Ovary (tissue), 3 donors: ENCODE measurements at regions not wholly inside any gene's neighbourhood (a gene's known extent, or its start where the extent isn't known, plus 50 kb on each side); places are given as distances from the start of the nearest gene placed in this dataset.

ENCODE experiments used
- EP300 ChIP-seq: sonication (generic); formaldehyde crosslinking; IDR thresholded peaks from one replicate; pipeline ENCODE4 v1.6.1; 2017; ENCODE audit warnings: antibody characterized with exemption
- POLR2A ChIP-seq: fragments of 450-650 bp; IDR thresholded peaks from one replicate; pipeline ENCODE4 v1.6.1; 2017; ENCODE audit warnings: antibody characterized with exemption, mild to moderate bottlenecking, moderate library complexity
- TF ChIP-seq, protein P1 (sequence below), 3 donors: fragments of 450-650 bp in 2 of 3; fragments of 200-600 bp in 1 of 3; IDR thresholded peaks; one replicate each; pipeline versions ENCODE4 v1.5.1 to v1.8.0; 2016 to 2022; ENCODE audit warnings: antibody characterized with exemption in 3 of 3, mild to moderate bottlenecking in 1 of 3
- donor health status: DM: no; HTN: no; CAD: no.

DNA sequence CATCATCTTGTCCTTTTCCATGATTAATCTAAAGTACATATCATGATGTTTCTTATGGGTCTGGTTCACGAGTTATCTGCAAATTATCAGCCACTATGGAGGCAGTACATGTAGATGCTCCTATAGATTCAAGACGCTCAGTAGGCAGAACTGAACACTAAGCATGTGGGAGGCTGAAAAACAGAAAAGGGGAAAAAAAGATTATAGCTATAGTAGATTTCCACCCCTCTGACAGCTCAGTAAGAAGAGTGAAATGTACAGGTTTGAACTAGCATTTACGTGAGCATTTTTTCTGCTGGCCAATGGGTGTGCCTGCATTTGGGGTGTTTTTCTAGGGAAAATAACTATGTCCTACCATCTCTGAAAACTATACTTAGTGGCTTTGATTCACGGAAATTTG lies 308.9 kb downstream of the ZEB2 start:
- TF ChIP-seq POLR2A (no peak), EP300 (no peak)
- TF ChIP-seq, protein P1, sequence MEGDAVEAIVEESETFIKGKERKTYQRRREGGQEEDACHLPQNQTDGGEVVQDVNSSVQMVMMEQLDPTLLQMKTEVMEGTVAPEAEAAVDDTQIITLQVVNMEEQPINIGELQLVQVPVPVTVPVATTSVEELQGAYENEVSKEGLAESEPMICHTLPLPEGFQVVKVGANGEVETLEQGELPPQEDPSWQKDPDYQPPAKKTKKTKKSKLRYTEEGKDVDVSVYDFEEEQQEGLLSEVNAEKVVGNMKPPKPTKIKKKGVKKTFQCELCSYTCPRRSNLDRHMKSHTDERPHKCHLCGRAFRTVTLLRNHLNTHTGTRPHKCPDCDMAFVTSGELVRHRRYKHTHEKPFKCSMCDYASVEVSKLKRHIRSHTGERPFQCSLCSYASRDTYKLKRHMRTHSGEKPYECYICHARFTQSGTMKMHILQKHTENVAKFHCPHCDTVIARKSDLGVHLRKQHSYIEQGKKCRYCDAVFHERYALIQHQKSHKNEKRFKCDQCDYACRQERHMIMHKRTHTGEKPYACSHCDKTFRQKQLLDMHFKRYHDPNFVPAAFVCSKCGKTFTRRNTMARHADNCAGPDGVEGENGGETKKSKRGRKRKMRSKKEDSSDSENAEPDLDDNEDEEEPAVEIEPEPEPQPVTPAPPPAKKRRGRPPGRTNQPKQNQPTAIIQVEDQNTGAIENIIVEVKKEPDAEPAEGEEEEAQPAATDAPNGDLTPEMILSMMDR (IDR thresholded peaks at IDR 0.05): no peak
